GM23338 (cell line): ENCODE measurements at regions not wholly inside any gene's neighbourhood (a gene's known extent, or its start where the extent isn't known, plus 50 kb on each side); places are given as distances from the start of the nearest gene placed in this dataset.

ENCODE experiments used
- ATAC-seq: fragments of 200-7000 bp; cut with Tn5 transposase; 3 replicates; pipeline ENCODE4 v1.9.1; 2020
- DNase-seq: peaks from one replicate; pipeline ENCODE4 v3.0.0-alpha.2; 2015; ENCODE audit warnings: low spot score
- H2AFZ ChIP-seq: fragments of 200-600 bp; sonication (generic); 2 replicates; pipeline ENCODE4 v1.8.0; 2016; ENCODE audit warnings: antibody characterized with exemption, mild to moderate bottlenecking, moderate library complexity
- H3F3A ChIP-seq: fragments of 200-600 bp; sonication (generic); replicated peaks from 2 replicates; pipeline ENCODE4 v1.8.0; 2017; ENCODE audit warnings: antibody characterized with exemption, mixed run types, low read depth
- H3K27ac ChIP-seq: fragments of 200-600 bp; sonication (generic); 2 replicates; pipeline ENCODE4 v1.6.1; 2016; ENCODE audit warnings: low read depth
- H3K27me3 ChIP-seq: fragments of 200-600 bp; sonication (generic); 2 replicates; pipeline ENCODE4 v1.8.0; 2016; ENCODE audit warnings: mild to moderate bottlenecking, mixed run types, moderate library complexity; ENCODE audit not compliant: insufficient read depth
- H3K36me3 ChIP-seq: fragments of 200-600 bp; sonication (generic); 2 replicates; pipeline ENCODE4 v1.8.0; 2016; ENCODE audit warnings: mild to moderate bottlenecking; ENCODE audit not compliant: insufficient read depth
- H3K4me1 ChIP-seq: fragments of 200-600 bp; sonication (generic); 2 replicates; pipeline ENCODE4 v1.8.0; 2016; ENCODE audit warnings: mild to moderate bottlenecking, moderate library complexity; ENCODE audit not compliant: insufficient read depth
- H3K4me2 ChIP-seq: fragments of 200-600 bp; sonication (generic); 2 replicates; pipeline ENCODE4 v1.7.1; 2017; ENCODE audit warnings: mixed run types
- H3K4me3 ChIP-seq: fragments of 200-600 bp; sonication (generic); 2 replicates; pipeline ENCODE4 v1.6.1; 2016; ENCODE audit warnings: mixed run types
- H3K79me2 ChIP-seq: fragments of 200-600 bp; sonication (generic); replicated peaks from 2 replicates; pipeline ENCODE4 v1.8.0; 2017; ENCODE audit warnings: mild to moderate bottlenecking; ENCODE audit not compliant: insufficient read depth
- H3K9me2 ChIP-seq: fragments of 200-600 bp; sonication (generic); 2 replicates; pipeline ENCODE4 v1.8.0; 2017; ENCODE audit not compliant: insufficient read depth
- H4K20me1 ChIP-seq: fragments of 200-600 bp; sonication (generic); replicated peaks from 2 replicates; pipeline ENCODE4 v1.8.0; 2017; ENCODE audit warnings: mild to moderate bottlenecking; ENCODE audit not compliant: insufficient read depth
- H3K27ac Mint-ChIP-seq: 2 replicates; pipeline ENCODE4 v1.8.0; 2020; ENCODE audit warnings: inconsistent platforms, mild to moderate bottlenecking, moderate library complexity, mixed read lengths
- H3K27me3 Mint-ChIP-seq: 3 replicates; pipeline ENCODE4 v1.8.0; 2022; ENCODE audit warnings: low read depth, mild to moderate bottlenecking, moderate library complexity, mixed read lengths, inconsistent platforms; ENCODE audit not compliant: insufficient read depth, poor library complexity
- H3K36me3 Mint-ChIP-seq: 3 replicates; pipeline ENCODE4 v1.8.0; 2021; ENCODE audit warnings: low read depth, mild to moderate bottlenecking, inconsistent platforms, moderate library complexity, mixed read lengths
- H3K4me1 Mint-ChIP-seq: 3 replicates; pipeline ENCODE4 v1.8.0; 2020; ENCODE audit warnings: mild to moderate bottlenecking, inconsistent platforms, mixed read lengths
- H3K4me3 Mint-ChIP-seq: 3 replicates; pipeline ENCODE4 v1.8.0; 2021; ENCODE audit warnings: moderate library complexity, mild to moderate bottlenecking, inconsistent platforms, mixed read lengths
- H3K9me3 Mint-ChIP-seq: 3 replicates; pipeline ENCODE4 v1.8.0; 2020; ENCODE audit warnings: moderate library complexity, mild to moderate bottlenecking, inconsistent platforms, mixed read lengths
- CREB1 ChIP-seq: fragments of 250-450 bp; sonication (Bioruptor Pico); IDR thresholded peaks from 2 replicates; pipeline ENCODE4 v1.5.0; 2020; ENCODE audit warnings: low read depth, mild to moderate bottlenecking, moderate library complexity
- CTCF ChIP-seq, 2 experiments: fragments of 200-600 bp in 1 of 2; sonication (generic) in 1 of 2; conservative IDR thresholded peaks; 2 replicates each; pipeline versions ENCODE4 v1.5.1 to v1.6.1; 2016 to 2017; ENCODE audit warnings: antibody characterized with exemption in 2 of 2, low read depth in 2 of 2, mild to moderate bottlenecking in 2 of 2, moderate library complexity in 1 of 2
- ETS1 ChIP-seq: IDR thresholded peaks from 2 replicates; pipeline ENCODE4 v1.6.1; 2016; ENCODE audit warnings: antibody characterized with exemption
- EZH2 ChIP-seq: fragments of 200-600 bp; sonication (generic); IDR thresholded peaks from one replicate; pipeline ENCODE4 v1.8.0; 2017; ENCODE audit warnings: antibody characterized with exemption, mild to moderate bottlenecking, low read depth; ENCODE audit not compliant: unreplicated experiment
- EZH2phosphoT487 ChIP-seq: fragments of 200-600 bp; sonication (generic); IDR thresholded peaks from one replicate; pipeline ENCODE4 v1.8.1; 2018; ENCODE audit warnings: antibody characterized with exemption; ENCODE audit not compliant: unreplicated experiment
- JUNB ChIP-seq: IDR thresholded peaks from one replicate; pipeline ENCODE4 v1.6.1; 2016; ENCODE audit warnings: antibody characterized with exemption; ENCODE audit not compliant: unreplicated experiment
- NANOG ChIP-seq: IDR thresholded peaks from 2 replicates; pipeline ENCODE4 v1.6.1; 2016; ENCODE audit warnings: antibody characterized with exemption, borderline replicate concordance
- POLR2AphosphoS5 ChIP-seq: IDR thresholded peaks from 2 replicates; pipeline ENCODE4 v1.6.1; 2016; ENCODE audit warnings: antibody characterized with exemption, low read depth
- REST ChIP-seq: IDR thresholded peaks from one replicate; pipeline ENCODE4 v1.6.1; 2018; ENCODE audit warnings: antibody characterized with exemption; ENCODE audit not compliant: unreplicated experiment
- STAT1 ChIP-seq: IDR thresholded peaks from one replicate; pipeline ENCODE4 v1.6.1; 2016; ENCODE audit warnings: antibody characterized with exemption; ENCODE audit not compliant: unreplicated experiment
- ZNF114 ChIP-seq: fragments of 250-450 bp; sonication (Bioruptor Pico); IDR thresholded peaks from 2 replicates; pipeline ENCODE4 v1.5.0; 2020; ENCODE audit warnings: mild to moderate bottlenecking, moderate library complexity
- ZNF331 ChIP-seq: fragments of 250-450 bp; sonication (Bioruptor Pico); IDR thresholded peaks from 2 replicates; pipeline ENCODE4 v1.5.0; 2020; ENCODE audit warnings: low read depth, mild to moderate bottlenecking, moderate library complexity
- ZNF462 ChIP-seq: fragments of 250-450 bp; sonication (Bioruptor Pico); IDR thresholded peaks from 2 replicates; pipeline ENCODE4 v1.5.0; 2020; ENCODE audit warnings: mild to moderate bottlenecking, moderate library complexity

- Histone ChIP-seq H3K4me2 (no peak overlapping the region), H3K9me2 (no peaks in the 10 kb centered on the region), H2AFZ (no peak overlapping the region), H3K36me3 (no peaks in the 10 kb centered on the region), H3K27ac (no peak overlapping the region), H4K20me1 (no peaks in the 10 kb centered on the region), H3K4me1 (no peaks in the 10 kb centered on the region), H3K4me3 (no peak overlapping the region), H3K27me3 (no peaks in the 10 kb centered on the region), H3F3A (no peaks in the 10 kb centered on the region), H3K79me2 (no peaks in the 10 kb centered on the region)
- H3K4me3 Mint-ChIP-seq: no peak overlapping the region
- TF ChIP-seq CTCF (conservative IDR thresholded peaks at IDR 0.05; ENCODE audit: low read depth in 2 of 2) (no peak), EZH2 (no peak), ZNF462 (CRISPR knock-in tag) (no peak), ZNF331 (CRISPR knock-in tag) (no peak), REST (no peak), ETS1 (no peak), EZH2phosphoT487 (no peak), ZNF114 (no peak), JUNB (no peak), POLR2AphosphoS5 (no peak), NANOG (no peak), STAT1 (no peak), CREB1 (no peak)
- no peak overlapping the region for H3K27ac Mint-ChIP-seq
- H3K36me3 Mint-ChIP-seq: no peaks in the 10 kb centered on the region; the same call in 2 of the 3 replicates
- peaks cover 6% of the 10 kb centered on the region for H3K4me1 Mint-ChIP-seq
- no peak for DNase-seq
- peaks cover 12% of the 10 kb centered on the region for H3K27me3 Mint-ChIP-seq
- 0 out of 3 replicates have a peak, but pooled peaks cover 4% of the 10 kb centered on the region for H3K9me3 Mint-ChIP-seq
- no peak for ATAC-seq
Measured at GRCh38 chr15:99451484-99451883, 114.3 kb upstream of the MEF2A start.
